Pancreas (tissue), 10 donors: ENCODE measurements at regions not wholly inside any gene's neighbourhood (a gene's known extent, or its start where the extent isn't known, plus 50 kb on each side); places are given as distances from the start of the nearest gene placed in this dataset.
"Not testable (repeated sequence)": the region's sequence is repeated elsewhere in the genome, so short reads cannot be mapped to it uniquely, and the experiment has no call there.

ENCODE experiments used
- ATAC-seq, 4 donors: fragments of 200-7000 bp; cut with Tn5 transposase; one replicate each; pipeline versions ENCODE4 v1.8.0 to v1.9.1; 2020; ENCODE audit warnings: mild to moderate bottlenecking in 4 of 4, moderate library complexity in 4 of 4
- DNase-seq, 6 donors: peaks; one replicate each; pipeline ENCODE4 v3.0.0-alpha.2; 2020
- FAIRE-seq: peaks from 2 replicates; lab custom pipeline; 2012; peaks lifted over from hg19 to GRCh38; lab: Jason Lieb, UNC
- H3K27ac ChIP-seq, 4 donors: fragments of 200-600 bp; sonication (generic); 1 replicate in 3 of 4; 2 replicates in 1 of 4; pipeline versions ENCODE4 v1.5.0 to v1.8.0; 2020
- H3K27me3 ChIP-seq, 4 donors: fragments of 200-600 bp; one replicate each; pipeline ENCODE4 v1.8.0; 2021
- H3K36me3 ChIP-seq, 3 donors: fragments of 200-600 bp; sonication (generic) in 1 of 3; one replicate each; pipeline versions ENCODE4 v1.5.0 to v1.8.0; 2020 to 2021
- H3K4me1 ChIP-seq, 3 donors: fragments of 200-600 bp; one replicate each; pipeline ENCODE4 v1.8.0; 2021
- H3K4me3 ChIP-seq, 4 donors: fragments of 200-600 bp; sonication (generic) in 2 of 4; one replicate each; pipeline versions ENCODE4 v1.5.0 to v1.8.0; 2020 to 2021
- H3K9me3 ChIP-seq, 4 donors: fragments of 200-600 bp; one replicate each; pipeline ENCODE4 v1.8.0; 2021
- CTCF ChIP-seq, 4 donors: fragments of 200-600 bp; sonication (generic) in 3 of 4; IDR thresholded peaks; one replicate each; pipeline versions ENCODE4 v1.5.0 to v1.8.0; 2021; ENCODE audit warnings: antibody characterized with exemption in 4 of 4
- WGBS, 2 donors: extraction: QIAGEN DNeasy Blood & Tissue Kit; methylation state at CpG; one replicate each; pipeline ENCODE4 v1.1.7; 2013; 5-methylcytosine and 5-hydroxymethylcytosine counted together
- intact Hi-C, 3 donors: fragments of 100-400 bp; cut with DNase I; formaldehyde crosslinking; loops; one replicate each; pipeline versions ENCODE4 v1.11.1 to v1.14.2; 2022
- donor health status: healthy with polysubstance abuse.
- donor health status: DM: no; HTN: no; CAD: no; lungs with moderate emphysema.
- donor health status: DM: no; HTN: no; CAD: no.
- donor health status: control.
- donor health status: control.
- donor health status: Bipolar disorder and iron deficiency.
- donor health status: DM: yes; HTN: yes; CAD: no.
- donor health status: DM: no; HTN: no; CAD: no.
- donor health status: DM: no; HTN: no; CAD: no.
- donor health status: DM: yes; HTN: yes; CAD: no.

- intact Hi-C loops: no loop called here
- 45 to 78% methylated on average over 5 of the region's 5 CpGs for WGBS, 2 donors
- no peaks in the 10 kb centered on the region for H3K27me3 ChIP-seq
- ATAC-seq: peak in 2 of 4 donors; percentile 28 to 37
- FAIRE-seq: no peak
- no peaks in the 10 kb centered on the region for H3K9me3 ChIP-seq
- DNase-seq: no peak
- H3K27ac ChIP-seq: no peak overlapping the region
- no peak for TF ChIP-seq CTCF (IDR thresholded peaks at IDR 0.05)
- H3K36me3 ChIP-seq: no peaks in the 10 kb centered on the region
- H3K4me3 ChIP-seq: no peak overlapping the region
- peaks cover 0 to 4% (median 3%) of the 10 kb centered on the region in 3 donors for H3K4me1 ChIP-seq
Observed at GRCh38 chr6:775863-776262, 82.9 kb upstream of the EXOC2 start.

- ATAC-seq, H3K4me1 ChIP-seq, DNase-seq, H3K36me3 ChIP-seq, FAIRE-seq, H3K27me3 ChIP-seq, H3K27ac ChIP-seq, H3K4me3 ChIP-seq, H3K9me3 ChIP-seq, intact Hi-C loops: not testable (repeated sequence)
Observed at GRCh38 chr6:771683-772082, 78.7 kb upstream of the EXOC2 start.

- H3K4me1 ChIP-seq: no peaks in the 10 kb centered on the region
- H3K4me3 ChIP-seq: no peak overlapping the region
- no peak for TF ChIP-seq CTCF (IDR thresholded peaks at IDR 0.05)
- FAIRE-seq: no peak
- H3K27ac ChIP-seq: no peak overlapping the region
- ATAC-seq: no peak
- H3K27me3 ChIP-seq: no peaks in the 10 kb centered on the region
- DNase-seq: no peak
- intact Hi-C loops: no loop called here
- no peaks in the 10 kb centered on the region for H3K9me3 ChIP-seq
- 72 to 79% methylated on average over 4 of the region's 4 CpGs for WGBS, 2 donors
- H3K36me3 ChIP-seq: no peaks in the 10 kb centered on the region
Observed at GRCh38 chr6:767755-768512, 75.0 kb upstream of the EXOC2 start.

- intact Hi-C loops: no loop called here
- no peak overlapping the region for H3K4me3 ChIP-seq
- H3K27me3 ChIP-seq: no peaks in the 10 kb centered on the region
- H3K27ac ChIP-seq: no peak overlapping the region
- no peak for ATAC-seq
- no peak for FAIRE-seq
- TF ChIP-seq CTCF (IDR thresholded peaks at IDR 0.05): no peak
- WGBS, 2 donors: 57 to 73% methylated on average over 5 of the region's 5 CpGs
- DNase-seq: no peak
- no peaks in the 10 kb centered on the region for H3K9me3 ChIP-seq
- H3K4me1 ChIP-seq: no peaks in the 10 kb centered on the region
- no peaks in the 10 kb centered on the region for H3K36me3 ChIP-seq
Observed at GRCh38 chr6:766625-767024, 73.7 kb upstream of the EXOC2 start.

GRCh38 chr6:761997-762396 is 69.1 kb upstream of the EXOC2 start:
- H3K36me3 ChIP-seq: no peaks in the 10 kb centered on the region
- no peak for TF ChIP-seq CTCF (IDR thresholded peaks at IDR 0.05)
- H3K4me1 ChIP-seq: no peaks in the 10 kb centered on the region
- H3K9me3 ChIP-seq: no peaks in the 10 kb centered on the region
- FAIRE-seq: no peak
- H3K27me3 ChIP-seq: no peaks in the 10 kb centered on the region
- 61 to 75% methylated on average over 13 of the region's 13 CpGs for WGBS, 2 donors
- no peak overlapping the region for H3K27ac ChIP-seq
- intact Hi-C loops: no loop called here
- DNase-seq: no peak
- no peak overlapping the region for H3K4me3 ChIP-seq
- ATAC-seq: no peak
